MM.1S (cell line): ENCODE measurements at regions not wholly inside any gene's neighbourhood (a gene's known extent, or its start where the extent isn't known, plus 50 kb on each side); places are given as distances from the start of the nearest gene placed in this dataset.

Experiments
- DNase-seq: peaks from one replicate; pipeline ENCODE4 v3.0.0-alpha.2; 2015
- H2AFZ ChIP-seq: fragments of 300-600 bp; sonication (generic); 2 replicates; pipeline ENCODE4 v1.6.0; 2016; ENCODE audit warnings: antibody characterized with exemption, low read length
- H3F3A ChIP-seq: fragments of 300-600 bp; sonication (generic); 2 replicates; pipeline ENCODE4 v1.6.1; 2016; ENCODE audit warnings: mild to moderate bottlenecking, antibody characterized with exemption, low read length, moderate library complexity, mixed read lengths; ENCODE audit not compliant: insufficient read depth
- H3K27ac ChIP-seq: fragments of 300-600 bp; sonication (generic); 2 replicates; pipeline ENCODE4 v1.5.1; 2016; ENCODE audit warnings: mild to moderate bottlenecking, low read length
- H3K27me3 ChIP-seq: fragments of 300-600 bp; sonication (generic); replicated peaks from 2 replicates; pipeline ENCODE4 v1.6.0; 2016; ENCODE audit warnings: low read length; ENCODE audit not compliant: insufficient read depth
- H3K36me3 ChIP-seq: fragments of 300-600 bp; sonication (generic); replicated peaks from 2 replicates; pipeline ENCODE4 v1.6.1; 2016; ENCODE audit warnings: mild to moderate bottlenecking, low read length, mixed read lengths; ENCODE audit not compliant: insufficient read depth
- H3K4me1 ChIP-seq: fragments of 300-600 bp; sonication (generic); 2 replicates; pipeline ENCODE4 v1.6.1; 2016; ENCODE audit warnings: low read length, mixed read lengths
- H3K4me2 ChIP-seq: fragments of 300-600 bp; sonication (generic); 2 replicates; pipeline ENCODE4 v1.6.0; 2016; ENCODE audit warnings: low read depth, low read length
- H3K4me3 ChIP-seq: fragments of 300-600 bp; sonication (generic); 2 replicates; pipeline ENCODE4 v1.5.1; 2016; ENCODE audit warnings: low read length, mixed read lengths
- H3K79me2 ChIP-seq: fragments of 300-600 bp; sonication (generic); 2 replicates; pipeline ENCODE4 v1.6.1; 2016; ENCODE audit warnings: mixed run types, low read length, mixed read lengths
- H3K9ac ChIP-seq: fragments of 300-600 bp; sonication (generic); 2 replicates; pipeline ENCODE4 v1.6.1; 2016; ENCODE audit warnings: low read length, mixed read lengths
- H3K9me2 ChIP-seq: fragments of 300-600 bp; sonication (generic); replicated peaks from 2 replicates; pipeline ENCODE4 v1.6.1; 2016; ENCODE audit warnings: mild to moderate bottlenecking, low read length, mixed read lengths; ENCODE audit not compliant: insufficient read depth
- H3K9me3 ChIP-seq: fragments of 300-600 bp; sonication (generic); replicated peaks from 2 replicates; pipeline ENCODE4 v1.6.1; 2016; ENCODE audit warnings: mild to moderate bottlenecking, low read length, mixed read lengths; ENCODE audit not compliant: insufficient read depth
- H4K20me1 ChIP-seq: fragments of 300-600 bp; sonication (generic); 2 replicates; pipeline ENCODE4 v1.6.1; 2016; ENCODE audit warnings: mild to moderate bottlenecking, low read length, moderate library complexity, mixed read lengths; ENCODE audit not compliant: insufficient read depth
- CTCF ChIP-seq: fragments of 300-600 bp; sonication (generic); IDR thresholded peaks from 2 replicates; pipeline ENCODE4 v1.5.1; 2016; ENCODE audit warnings: antibody characterized with exemption, low read length, mixed read lengths
- EZH2 ChIP-seq: fragments of 300-600 bp; sonication (generic); optimal IDR thresholded peaks from 2 replicates; pipeline ENCODE3; 2017; ENCODE audit warnings: low read depth, mild to moderate bottlenecking, antibody characterized with exemption, low read length, mixed read lengths
- EZH2phosphoT487 ChIP-seq: fragments of 300-600 bp; sonication (generic); IDR thresholded peaks from 2 replicates; pipeline ENCODE4 v1.6.1; 2018; ENCODE audit warnings: antibody characterized with exemption, low read length

- H3K27ac ChIP-seq, result no peak overlapping the region
- no peak overlapping the region for H3K9ac ChIP-seq
- H2AFZ ChIP-seq, result no peak overlapping the region
- no peaks in the 10 kb centered on the region for H3K9me3 ChIP-seq
- H3K4me2 ChIP-seq, result no peak overlapping the region
- no peak for TF ChIP-seq EZH2
- no peak for TF ChIP-seq CTCF
- TF ChIP-seq EZH2phosphoT487, result no peak
- H3F3A ChIP-seq, result no peaks in the 10 kb centered on the region
- no peaks in the 10 kb centered on the region for H3K4me1 ChIP-seq
- H3K9me2 ChIP-seq, result no peaks in the 10 kb centered on the region
- no peak for DNase-seq
- no peaks in the 10 kb centered on the region for H3K36me3 ChIP-seq
- H4K20me1 ChIP-seq, result no peaks in the 10 kb centered on the region
- no peak overlapping the region for H3K4me3 ChIP-seq
- no peaks in the 10 kb centered on the region for H3K79me2 ChIP-seq
- H3K27me3 ChIP-seq, result no peaks in the 10 kb centered on the region
These were observed 168.4 kb downstream of the MAD2L1 start for GRCh38 chr4:119898211-119898610.

GRCh38 chr4:119897260-119897659, 169.4 kb downstream of the MAD2L1 start:
- Histone ChIP-seq H3K4me1 (no peaks in the 10 kb centered on the region), H3K9me2 (no peaks in the 10 kb centered on the region), H4K20me1 (no peaks in the 10 kb centered on the region), H3K9me3 (no peaks in the 10 kb centered on the region), H3F3A (no peaks in the 10 kb centered on the region), H3K4me2 (no peak overlapping the region), H3K79me2 (no peaks in the 10 kb centered on the region), H3K36me3 (no peaks in the 10 kb centered on the region), H3K27ac (no peak overlapping the region), H3K4me3 (no peak overlapping the region), H3K9ac (no peak overlapping the region), H3K27me3 (no peaks in the 10 kb centered on the region), H2AFZ (no peak overlapping the region)
- DNase-seq, result no peak
- TF ChIP-seq CTCF, result no peak

- no peak for TF ChIP-seq EZH2phosphoT487
These were observed 171.9 kb downstream of the MAD2L1 start for GRCh38 chr4:119894650-119895208.

GRCh38 chr4:119873794-119874325, 192.8 kb downstream of the MAD2L1 start:
- Histone ChIP-seq H3K4me1 (no peaks in the 10 kb centered on the region), H3K79me2 (no peaks in the 10 kb centered on the region), H3K9me2 (no peaks in the 10 kb centered on the region), H4K20me1 (no peaks in the 10 kb centered on the region), H3K27me3 (no peaks in the 10 kb centered on the region), H3F3A (no peaks in the 10 kb centered on the region), H3K27ac (no peak overlapping the region), H2AFZ (no peak overlapping the region), H3K4me2 (no peak overlapping the region), H3K36me3 (no peaks in the 10 kb centered on the region), H3K9me3 (no peaks in the 10 kb centered on the region), H3K4me3 (no peak overlapping the region), H3K9ac (no peak overlapping the region)
- no peak for DNase-seq
- no peak for TF ChIP-seq EZH2
- no peak for TF ChIP-seq EZH2phosphoT487
- no peak for TF ChIP-seq CTCF

More at GRCh38 chr4:119894650-119895208, 171.9 kb downstream of the MAD2L1 start:
- Histone ChIP-seq H3K27me3 (no peaks in the 10 kb centered on the region), H3K79me2 (no peaks in the 10 kb centered on the region), H2AFZ (no peak overlapping the region), H3K27ac (no peak overlapping the region), H3K9me2 (no peaks in the 10 kb centered on the region), H4K20me1 (no peaks in the 10 kb centered on the region), H3K9me3 (no peaks in the 10 kb centered on the region), H3K4me1 (no peaks in the 10 kb centered on the region), H3F3A (no peaks in the 10 kb centered on the region), H3K4me3 (no peak overlapping the region), H3K4me2 (no peak overlapping the region), H3K9ac (no peak overlapping the region), H3K36me3 (no peaks in the 10 kb centered on the region)
- DNase-seq, result no peak
